Neural progenitor cell (in vitro differentiated cells): ENCODE measurements at regions not wholly inside any gene's neighbourhood (a gene's known extent, or its start where the extent isn't known, plus 50 kb on each side); places are given as distances from the start of the nearest gene placed in this dataset.

Experiments
- EZH2phosphoT487 ChIP-seq: fragments of 200-600 bp; sonication (generic); IDR thresholded peaks from 2 replicates; pipeline ENCODE4 v1.6.1; 2017; ENCODE audit warnings: antibody characterized with exemption
- TF ChIP-seq, protein P1 (sequence below): fragments of 200-600 bp; sonication (generic); IDR thresholded peaks from 2 replicates; pipeline ENCODE4 v1.5.1; 2017; ENCODE audit warnings: antibody characterized with exemption, mild to moderate bottlenecking

DNA sequence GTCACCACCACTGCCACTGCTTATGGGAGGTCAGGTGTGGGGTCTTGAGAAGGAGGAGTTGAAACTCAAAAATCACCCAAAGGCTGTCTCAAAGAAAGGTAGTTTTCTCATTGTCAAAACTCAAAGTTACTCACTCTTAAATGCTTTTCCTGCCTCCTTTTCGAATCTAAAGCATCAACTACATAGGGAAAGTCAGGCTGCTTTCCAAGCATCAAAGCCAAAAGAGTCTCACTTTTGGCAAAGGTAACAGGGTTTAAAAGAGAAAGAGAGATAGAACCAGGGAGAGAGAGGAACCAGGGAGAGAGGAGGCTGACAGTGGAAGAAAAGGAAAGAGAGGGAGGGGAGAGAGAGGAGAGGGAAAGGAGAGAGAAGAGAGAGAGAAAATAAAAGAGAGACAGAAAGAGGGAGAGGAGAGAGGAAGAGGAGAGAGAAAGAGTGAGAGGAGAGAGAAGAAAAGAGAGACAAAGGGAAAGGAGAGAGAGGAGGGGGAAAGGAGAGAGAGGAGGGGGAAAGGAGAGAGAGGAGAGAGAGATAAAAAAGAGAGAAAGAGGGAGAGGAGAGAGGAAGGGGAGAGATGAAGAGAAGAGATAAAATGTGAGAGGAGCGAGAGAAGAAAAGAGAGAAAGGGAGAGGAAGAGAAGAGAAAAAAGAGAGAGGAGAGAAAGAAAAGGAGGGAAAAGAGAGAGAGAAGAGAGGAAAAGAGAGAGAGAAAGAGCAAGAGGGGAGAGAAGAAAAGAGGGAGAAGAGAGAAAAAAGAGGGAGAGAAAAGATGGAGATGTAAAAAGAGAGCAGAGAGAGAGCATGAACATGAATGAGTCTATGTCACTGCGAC, 262.0 kb upstream of the TSHZ3 start:
- no peak for TF ChIP-seq EZH2phosphoT487
- TF ChIP-seq, protein P1, sequence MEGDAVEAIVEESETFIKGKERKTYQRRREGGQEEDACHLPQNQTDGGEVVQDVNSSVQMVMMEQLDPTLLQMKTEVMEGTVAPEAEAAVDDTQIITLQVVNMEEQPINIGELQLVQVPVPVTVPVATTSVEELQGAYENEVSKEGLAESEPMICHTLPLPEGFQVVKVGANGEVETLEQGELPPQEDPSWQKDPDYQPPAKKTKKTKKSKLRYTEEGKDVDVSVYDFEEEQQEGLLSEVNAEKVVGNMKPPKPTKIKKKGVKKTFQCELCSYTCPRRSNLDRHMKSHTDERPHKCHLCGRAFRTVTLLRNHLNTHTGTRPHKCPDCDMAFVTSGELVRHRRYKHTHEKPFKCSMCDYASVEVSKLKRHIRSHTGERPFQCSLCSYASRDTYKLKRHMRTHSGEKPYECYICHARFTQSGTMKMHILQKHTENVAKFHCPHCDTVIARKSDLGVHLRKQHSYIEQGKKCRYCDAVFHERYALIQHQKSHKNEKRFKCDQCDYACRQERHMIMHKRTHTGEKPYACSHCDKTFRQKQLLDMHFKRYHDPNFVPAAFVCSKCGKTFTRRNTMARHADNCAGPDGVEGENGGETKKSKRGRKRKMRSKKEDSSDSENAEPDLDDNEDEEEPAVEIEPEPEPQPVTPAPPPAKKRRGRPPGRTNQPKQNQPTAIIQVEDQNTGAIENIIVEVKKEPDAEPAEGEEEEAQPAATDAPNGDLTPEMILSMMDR, result no peak
